Endodermal cell (in vitro differentiated cells): ENCODE measurements at regions not wholly inside any gene's neighbourhood (a gene's known extent, or its start where the extent isn't known, plus 50 kb on each side); places are given as distances from the start of the nearest gene placed in this dataset.

Experiments used
- DNase-seq: peaks from one replicate; pipeline ENCODE4 v3.0.0-alpha.2; 2017
- H3K27ac ChIP-seq: 2 replicates; pipeline ENCODE4 v1.5.1; 2013; ENCODE audit warnings: mild to moderate bottlenecking, low read depth, low read length, moderate library complexity
- H3K27me3 ChIP-seq: 2 replicates; pipeline ENCODE4 v1.6.1; 2013; ENCODE audit warnings: mild to moderate bottlenecking, low read length, moderate library complexity; ENCODE audit not compliant: insufficient read depth, control insufficient read depth, poor library complexity, severe bottlenecking
- H3K36me3 ChIP-seq: 2 replicates; pipeline ENCODE4 v1.7.0; 2013; ENCODE audit warnings: mild to moderate bottlenecking, low read length, moderate library complexity; ENCODE audit not compliant: control insufficient read depth, insufficient read depth
- H3K4me1 ChIP-seq: one replicate; pipeline ENCODE4 v1.7.0; 2013; ENCODE audit warnings: low read length; ENCODE audit not compliant: control insufficient read depth, insufficient read depth
- H3K4me3 ChIP-seq: 2 replicates; pipeline ENCODE4 v1.5.1; 2013; ENCODE audit warnings: mild to moderate bottlenecking, low read length, moderate library complexity
- H3K9ac ChIP-seq: 2 replicates; pipeline ENCODE4 v1.6.1; 2013; ENCODE audit warnings: mild to moderate bottlenecking, low read length, moderate library complexity; ENCODE audit not compliant: poor library complexity, severe bottlenecking; ENCODE audit errors: extremely low read depth
- H3K9me3 ChIP-seq: 2 replicates; pipeline ENCODE4 v1.6.1; 2013; ENCODE audit warnings: mild to moderate bottlenecking, low read length, moderate library complexity; ENCODE audit not compliant: control insufficient read depth
- H3K27ac Mint-ChIP-seq: 2 replicates; pipeline ENCODE4 v1.8.0; 2020; ENCODE audit warnings: mixed read lengths
- H3K27me3 Mint-ChIP-seq: 2 replicates; pipeline ENCODE4 v1.8.0; 2021; ENCODE audit warnings: mild to moderate bottlenecking, mixed read lengths; ENCODE audit not compliant: insufficient read depth
- H3K36me3 Mint-ChIP-seq: 2 replicates; pipeline ENCODE4 v1.8.0; 2020; ENCODE audit warnings: low read depth, mixed read lengths
- H3K4me1 Mint-ChIP-seq: 2 replicates; pipeline ENCODE4 v1.8.0; 2020; ENCODE audit warnings: mixed read lengths
- H3K4me3 Mint-ChIP-seq: 2 replicates; pipeline ENCODE4 v1.8.0; 2020; ENCODE audit warnings: mild to moderate bottlenecking, moderate library complexity, mixed read lengths
- H3K9me3 Mint-ChIP-seq: 2 replicates; pipeline ENCODE4 v1.8.0; 2020; ENCODE audit warnings: mild to moderate bottlenecking, mixed read lengths
- WGBS, 2 experiments: methylation state at CpG; one replicate each; pipeline versions ENCODE4 v1.1.5 to v1.1.7; 2013; ENCODE audit warnings: missing lambda C conversion rate in 2 of 2, mixed read lengths in 1 of 2; ENCODE audit not compliant: insufficient coverage in 1 of 2, insufficient read length in 1 of 2; 5-methylcytosine and 5-hydroxymethylcytosine counted together
- TF ChIP-seq, protein P1 (sequence below): fragments of 200-600 bp; sonication (generic); conservative IDR thresholded peaks from 2 replicates; pipeline ENCODE4 v1.5.0; 2021; ENCODE audit warnings: antibody characterized with exemption, mild to moderate bottlenecking

DNA sequence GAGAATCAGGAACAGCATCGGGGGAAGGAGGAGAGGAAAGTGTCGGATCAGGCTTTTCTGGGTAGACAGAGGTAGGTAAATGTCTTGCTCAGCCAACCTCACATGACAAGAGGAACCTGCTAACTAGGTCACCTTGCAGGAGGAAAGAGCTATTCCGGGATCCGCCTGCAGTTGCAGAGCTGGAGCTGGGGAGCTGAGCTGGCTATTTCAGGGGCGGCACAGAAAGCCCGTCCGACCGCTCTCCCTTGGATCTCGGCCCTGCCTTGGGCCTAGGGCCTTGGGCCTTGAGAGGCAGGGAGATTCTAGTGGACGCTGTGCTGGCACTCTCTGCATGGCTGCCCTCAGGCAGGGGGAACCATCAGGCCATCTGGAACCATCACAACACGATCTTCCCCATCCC lies 56.5 kb upstream of the CTPS1 start:
- H3K4me1 Mint-ChIP-seq = peaks cover 14% of the 10 kb centered on the region
- DNase-seq = peak; percentile 63
- H3K4me1 ChIP-seq = peaks cover 3% of the 10 kb centered on the region
- no peaks in the 10 kb centered on the region for H3K36me3 ChIP-seq
- H3K9me3 ChIP-seq = no peaks in the 10 kb centered on the region
- no peak overlapping the region for H3K4me3 ChIP-seq
- H3K36me3 Mint-ChIP-seq = no peaks in the 10 kb centered on the region
- TF ChIP-seq, protein P1, sequence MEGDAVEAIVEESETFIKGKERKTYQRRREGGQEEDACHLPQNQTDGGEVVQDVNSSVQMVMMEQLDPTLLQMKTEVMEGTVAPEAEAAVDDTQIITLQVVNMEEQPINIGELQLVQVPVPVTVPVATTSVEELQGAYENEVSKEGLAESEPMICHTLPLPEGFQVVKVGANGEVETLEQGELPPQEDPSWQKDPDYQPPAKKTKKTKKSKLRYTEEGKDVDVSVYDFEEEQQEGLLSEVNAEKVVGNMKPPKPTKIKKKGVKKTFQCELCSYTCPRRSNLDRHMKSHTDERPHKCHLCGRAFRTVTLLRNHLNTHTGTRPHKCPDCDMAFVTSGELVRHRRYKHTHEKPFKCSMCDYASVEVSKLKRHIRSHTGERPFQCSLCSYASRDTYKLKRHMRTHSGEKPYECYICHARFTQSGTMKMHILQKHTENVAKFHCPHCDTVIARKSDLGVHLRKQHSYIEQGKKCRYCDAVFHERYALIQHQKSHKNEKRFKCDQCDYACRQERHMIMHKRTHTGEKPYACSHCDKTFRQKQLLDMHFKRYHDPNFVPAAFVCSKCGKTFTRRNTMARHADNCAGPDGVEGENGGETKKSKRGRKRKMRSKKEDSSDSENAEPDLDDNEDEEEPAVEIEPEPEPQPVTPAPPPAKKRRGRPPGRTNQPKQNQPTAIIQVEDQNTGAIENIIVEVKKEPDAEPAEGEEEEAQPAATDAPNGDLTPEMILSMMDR = no peak
- 87 to 89% methylated on average over 10 to 11 of the region's 11 CpGs for WGBS, 2 experiments
- H3K27ac Mint-ChIP-seq = no peak overlapping the region
- H3K9ac ChIP-seq = no peak overlapping the region
- H3K27me3 Mint-ChIP-seq = no peaks in the 10 kb centered on the region
- no peaks in the 10 kb centered on the region for H3K9me3 Mint-ChIP-seq
- H3K27me3 ChIP-seq = no peaks in the 10 kb centered on the region
- H3K27ac ChIP-seq = no peak overlapping the region
- no peak overlapping the region for H3K4me3 Mint-ChIP-seq

DNA sequence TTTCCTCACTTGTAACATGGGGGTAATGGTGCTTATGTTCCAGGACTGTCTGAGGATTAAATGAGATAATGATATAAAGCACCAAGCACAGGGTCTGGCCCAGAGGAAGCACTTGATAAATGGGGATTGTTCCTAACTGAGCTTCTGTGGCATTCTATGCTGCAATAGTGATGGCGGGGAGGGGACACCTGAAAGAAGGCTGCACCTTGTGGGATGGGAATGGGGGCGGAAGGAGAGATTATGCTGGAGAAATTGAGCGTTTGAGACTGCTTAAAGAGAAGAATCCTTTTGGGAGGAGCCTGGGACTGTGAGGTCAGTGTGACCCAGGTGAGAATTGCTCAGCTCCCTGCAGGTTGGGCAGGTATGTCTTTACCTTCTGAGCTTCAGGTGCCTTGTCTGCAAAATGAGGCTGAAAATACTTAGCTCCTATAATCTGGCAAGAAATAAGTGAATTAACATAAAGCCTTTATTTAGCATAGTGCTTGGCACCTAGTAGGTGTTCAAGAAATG lies 55.9 kb upstream of the CTPS1 start:
- Mint-ChIP-seq H3K4me3 (no peak overlapping the region), H3K36me3 (no peaks in the 10 kb centered on the region), H3K27me3 (no peaks in the 10 kb centered on the region), H3K9me3 (no peaks in the 10 kb centered on the region), H3K4me1 (peaks cover 14% of the 10 kb centered on the region), H3K27ac (no peak overlapping the region)
- no peaks in the 10 kb centered on the region for H3K27me3 ChIP-seq
- H3K4me1 ChIP-seq = peaks cover 3% of the 10 kb centered on the region
- no peak overlapping the region for H3K9ac ChIP-seq
- no peak for DNase-seq
- no peaks in the 10 kb centered on the region for H3K9me3 ChIP-seq
- H3K36me3 ChIP-seq = no peaks in the 10 kb centered on the region
- no peak overlapping the region for H3K27ac ChIP-seq
- 88 to 92% methylated on average over 3 of the region's 3 CpGs for WGBS, 2 experiments
- no peak overlapping the region for H3K4me3 ChIP-seq
- TF ChIP-seq, protein P1 = no peak

DNA sequence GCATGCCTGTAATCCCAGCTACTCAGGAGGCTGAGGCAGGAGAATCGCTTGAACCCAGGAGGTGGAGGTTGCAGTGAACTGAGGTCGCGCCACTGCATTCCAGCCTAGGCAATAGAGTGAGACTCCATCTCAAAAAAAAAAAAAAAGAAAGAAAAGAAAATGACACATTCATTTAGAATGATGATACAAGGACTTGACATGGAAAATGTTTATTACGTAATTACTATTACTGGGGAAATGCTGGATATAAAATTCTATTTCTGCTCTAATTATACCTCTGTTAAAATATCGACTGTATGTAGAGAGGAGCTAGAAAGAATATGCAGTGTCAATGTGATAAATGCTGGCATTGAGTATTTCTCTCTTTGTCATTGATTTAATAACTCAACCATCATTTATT lies 54.7 kb upstream of the CTPS1 start:
- no peak overlapping the region for H3K4me3 ChIP-seq
- Mint-ChIP-seq H3K4me3 (no peak overlapping the region), H3K36me3 (no peaks in the 10 kb centered on the region), H3K9me3 (no peaks in the 10 kb centered on the region), H3K27me3 (no peaks in the 10 kb centered on the region), H3K4me1 (peaks cover 8% of the 10 kb centered on the region), H3K27ac (no peak overlapping the region)
- H3K27me3 ChIP-seq = no peaks in the 10 kb centered on the region
- DNase-seq = no peak
- H3K9ac ChIP-seq = no peak overlapping the region
- no peaks in the 10 kb centered on the region for H3K9me3 ChIP-seq
- WGBS, 2 experiments = 99% methylated on average over 4 of the region's 5 CpGs; no CpG with 5 or more reads in 1 of the 2 experiments
- H3K27ac ChIP-seq = no peak overlapping the region
- peaks cover 2% of the 10 kb centered on the region for H3K4me1 ChIP-seq
- no peaks in the 10 kb centered on the region for H3K36me3 ChIP-seq
- TF ChIP-seq, protein P1 = no peak
